Left lung (tissue), 4 donors: ENCODE measurements at regions not wholly inside any gene's neighbourhood (a gene's known extent, or its start where the extent isn't known, plus 50 kb on each side); places are given as distances from the start of the nearest gene placed in this dataset.

Experiments used
- ATAC-seq: fragments of 200-7000 bp; cut with Tn5 transposase; one replicate; pipeline ENCODE4 v1.9.1; 2020; ENCODE audit warnings: moderate library complexity
- DNase-seq, 4 donors: peaks; one replicate each; pipeline ENCODE4 v3.0.0-alpha.2; 2013 to 2020
- H3K27ac ChIP-seq, 2 donors: fragments of 200-600 bp; sonication (generic) in 1 of 2; one replicate each; pipeline versions ENCODE4 v1.5.0 to v1.8.0; 2020 to 2021
- H3K27me3 ChIP-seq, 2 donors: fragments of 200-600 bp; sonication (generic) in 1 of 2; one replicate each; pipeline versions ENCODE4 v1.5.0 to v1.8.0; 2020 to 2021
- H3K36me3 ChIP-seq, 2 donors: fragments of 200-600 bp; sonication (generic) in 1 of 2; one replicate each; pipeline versions ENCODE4 v1.5.0 to v1.8.0; 2020 to 2021
- H3K4me1 ChIP-seq, 2 donors: fragments of 200-600 bp; one replicate each; pipeline ENCODE4 v1.8.0; 2021
- H3K4me3 ChIP-seq, 2 donors: fragments of 200-600 bp; sonication (generic) in 1 of 2; one replicate each; pipeline versions ENCODE4 v1.5.0 to v1.8.0; 2020 to 2021; ENCODE audit warnings: mild to moderate bottlenecking in 1 of 2
- H3K9me3 ChIP-seq, 2 donors: fragments of 200-600 bp; sonication (generic) in 1 of 2; one replicate each; pipeline versions ENCODE4 v1.5.0 to v1.8.0; 2020 to 2021
- intact Hi-C, 2 donors: fragments of 100-400 bp; cut with DNase I; formaldehyde crosslinking; loops; one replicate each; pipeline versions ENCODE4 v1.11.2 to v1.14.2; 2022
- TF ChIP-seq, protein P1 (sequence below), 2 donors: fragments of 200-600 bp; sonication (generic) in 1 of 2; IDR thresholded peaks; one replicate each; pipeline versions ENCODE4 v1.5.0 to v1.8.0; 2021; ENCODE audit warnings: antibody characterized with exemption in 2 of 2
- donor health status: DM: no; HTN: yes; CAD: no.
- donor health status: DM: no; HTN: no; CAD: no.

- no peak overlapping the region for H3K4me3 ChIP-seq
- intact Hi-C loops, result no loop called here
- TF ChIP-seq, protein P1, sequence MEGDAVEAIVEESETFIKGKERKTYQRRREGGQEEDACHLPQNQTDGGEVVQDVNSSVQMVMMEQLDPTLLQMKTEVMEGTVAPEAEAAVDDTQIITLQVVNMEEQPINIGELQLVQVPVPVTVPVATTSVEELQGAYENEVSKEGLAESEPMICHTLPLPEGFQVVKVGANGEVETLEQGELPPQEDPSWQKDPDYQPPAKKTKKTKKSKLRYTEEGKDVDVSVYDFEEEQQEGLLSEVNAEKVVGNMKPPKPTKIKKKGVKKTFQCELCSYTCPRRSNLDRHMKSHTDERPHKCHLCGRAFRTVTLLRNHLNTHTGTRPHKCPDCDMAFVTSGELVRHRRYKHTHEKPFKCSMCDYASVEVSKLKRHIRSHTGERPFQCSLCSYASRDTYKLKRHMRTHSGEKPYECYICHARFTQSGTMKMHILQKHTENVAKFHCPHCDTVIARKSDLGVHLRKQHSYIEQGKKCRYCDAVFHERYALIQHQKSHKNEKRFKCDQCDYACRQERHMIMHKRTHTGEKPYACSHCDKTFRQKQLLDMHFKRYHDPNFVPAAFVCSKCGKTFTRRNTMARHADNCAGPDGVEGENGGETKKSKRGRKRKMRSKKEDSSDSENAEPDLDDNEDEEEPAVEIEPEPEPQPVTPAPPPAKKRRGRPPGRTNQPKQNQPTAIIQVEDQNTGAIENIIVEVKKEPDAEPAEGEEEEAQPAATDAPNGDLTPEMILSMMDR (IDR thresholded peaks at IDR 0.05), result no peak
- no peaks in the 10 kb centered on the region for H3K9me3 ChIP-seq
- H3K27me3 ChIP-seq, result no peaks in the 10 kb centered on the region
- DNase-seq (no peak), ATAC-seq (no peak)
- H3K27ac ChIP-seq, result no peak overlapping the region
- H3K4me1 ChIP-seq, result no peaks in the 10 kb centered on the region
- no peaks in the 10 kb centered on the region for H3K36me3 ChIP-seq
These were observed 64.7 kb upstream of the ATG10 start for GRCh38 chr5:81907012-81907635.

DNA sequence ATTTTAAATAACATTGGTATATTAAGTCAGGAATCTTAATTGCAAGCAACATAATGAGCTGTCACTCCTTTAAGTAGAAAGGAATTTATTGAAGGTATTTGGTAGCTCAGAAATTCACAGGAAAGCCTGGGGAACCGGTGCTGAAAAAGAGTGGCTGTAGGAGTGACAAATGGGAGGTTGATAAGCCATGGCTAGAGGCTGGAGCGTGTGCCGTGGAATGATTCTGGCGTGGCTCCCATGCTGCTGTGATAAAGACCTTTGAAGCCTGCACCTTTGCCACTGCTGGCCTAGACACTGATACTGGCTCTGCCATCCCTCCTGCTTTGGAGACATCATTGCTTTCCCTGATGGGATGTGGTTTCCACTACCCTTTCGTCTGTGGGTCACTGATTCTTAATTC, 65.7 kb upstream of the ATG10 start:
- H3K27me3 ChIP-seq, result no peaks in the 10 kb centered on the region
- H3K4me1 ChIP-seq, result no peaks in the 10 kb centered on the region
- no peak overlapping the region for H3K27ac ChIP-seq
- H3K36me3 ChIP-seq, result no peaks in the 10 kb centered on the region
- TF ChIP-seq, protein P1 (IDR thresholded peaks at IDR 0.05), result no peak
- peaks cover 0 to 7% of the 10 kb centered on the region in 2 donors for H3K9me3 ChIP-seq
- intact Hi-C loops, result no loop called here
- H3K4me3 ChIP-seq, result no peak overlapping the region
- ATAC-seq (no peak), DNase-seq (no peak)

DNA sequence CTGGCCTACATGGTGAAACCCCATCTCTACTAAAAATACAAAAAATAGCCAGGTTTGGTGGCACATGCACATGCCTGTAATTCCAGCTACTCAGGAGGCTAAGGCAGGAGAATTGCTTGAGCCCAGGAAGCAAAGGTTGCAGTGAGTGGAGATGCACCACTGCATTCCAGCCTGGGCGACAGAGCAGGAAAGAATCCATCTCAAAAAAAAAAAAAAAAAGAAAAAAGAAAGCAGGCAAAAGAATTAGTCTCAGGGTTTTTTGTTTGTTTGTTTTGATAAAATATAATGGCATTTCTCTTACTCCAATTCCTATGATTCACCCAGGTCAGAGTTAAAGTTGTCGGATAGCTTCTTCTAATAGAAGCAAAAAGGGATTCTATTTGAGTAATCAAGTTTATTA, 67.0 kb upstream of the ATG10 start:
- no peak overlapping the region for H3K27ac ChIP-seq
- DNase-seq (no peak), ATAC-seq (no peak)
- no peaks in the 10 kb centered on the region for H3K4me1 ChIP-seq
- H3K36me3 ChIP-seq, result no peaks in the 10 kb centered on the region
- no peak overlapping the region for H3K4me3 ChIP-seq
- peaks cover 0 to 13% of the 10 kb centered on the region in 2 donors for H3K9me3 ChIP-seq
- intact Hi-C loops, result no loop called here
- no peaks in the 10 kb centered on the region for H3K27me3 ChIP-seq
- TF ChIP-seq, protein P1 (IDR thresholded peaks at IDR 0.05), result no peak

GRCh38 chr5:81904166-81904565, 67.7 kb upstream of the ATG10 start:
- H3K27me3 ChIP-seq, result no peaks in the 10 kb centered on the region

DNA sequence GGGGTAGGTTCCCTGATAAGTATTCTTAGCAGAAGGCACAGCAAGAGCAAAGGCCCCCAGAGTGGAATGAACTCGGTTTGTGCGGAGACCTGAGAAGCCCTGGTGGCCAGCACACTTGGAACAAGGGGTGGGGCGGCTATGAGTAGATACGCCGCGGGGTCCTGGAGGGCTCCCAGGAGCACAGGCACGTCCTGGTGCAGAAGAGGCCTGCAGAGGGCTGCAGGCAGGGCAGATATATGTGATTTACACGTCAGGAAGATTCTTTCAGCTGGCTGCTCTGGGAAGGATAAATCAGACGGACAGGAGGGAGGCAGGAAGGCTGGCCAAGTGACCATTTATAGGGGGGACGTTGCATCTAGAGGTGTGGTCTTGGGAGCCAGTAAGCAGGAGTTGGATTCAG, 70.2 kb upstream of the ATG10 start:
- Histone ChIP-seq H3K27ac (no peak overlapping the region), H3K4me3 (no peak overlapping the region), H3K4me1 (peaks cover 0 to 20% of the 10 kb centered on the region in 2 donors), H3K27me3 (no peaks in the 10 kb centered on the region), H3K36me3 (no peaks in the 10 kb centered on the region), H3K9me3 (peaks cover 0 to 13% of the 10 kb centered on the region in 2 donors)
- no peak for ATAC-seq
- intact Hi-C loops, result no loop called here
- TF ChIP-seq, protein P1 (IDR thresholded peaks at IDR 0.05), result no peak
- DNase-seq, result no peak

More at GRCh38 chr5:81904166-81904565, 67.7 kb upstream of the ATG10 start:
- TF ChIP-seq, protein P1 (IDR thresholded peaks at IDR 0.05), result no peak
- no peak overlapping the region for H3K4me3 ChIP-seq
- no peak overlapping the region for H3K27ac ChIP-seq
- ATAC-seq (no peak), DNase-seq (no peak)
- peaks cover 0 to 13% of the 10 kb centered on the region in 2 donors for H3K9me3 ChIP-seq
- peaks cover 0 to under 1% of the 10 kb centered on the region in 2 donors for H3K4me1 ChIP-seq
- intact Hi-C loops, result no loop called here
- no peaks in the 10 kb centered on the region for H3K36me3 ChIP-seq
